ENCODE measurements at regions not wholly inside any gene's neighbourhood (a gene's known extent, or its start where the extent isn't known, plus 50 kb on each side); places are given as distances from the start of the nearest gene placed in this dataset.
"Not testable (repeated sequence)": the region's sequence is repeated elsewhere in the genome, so short reads cannot be mapped to it uniquely, and the experiment has no call there.

DNA sequence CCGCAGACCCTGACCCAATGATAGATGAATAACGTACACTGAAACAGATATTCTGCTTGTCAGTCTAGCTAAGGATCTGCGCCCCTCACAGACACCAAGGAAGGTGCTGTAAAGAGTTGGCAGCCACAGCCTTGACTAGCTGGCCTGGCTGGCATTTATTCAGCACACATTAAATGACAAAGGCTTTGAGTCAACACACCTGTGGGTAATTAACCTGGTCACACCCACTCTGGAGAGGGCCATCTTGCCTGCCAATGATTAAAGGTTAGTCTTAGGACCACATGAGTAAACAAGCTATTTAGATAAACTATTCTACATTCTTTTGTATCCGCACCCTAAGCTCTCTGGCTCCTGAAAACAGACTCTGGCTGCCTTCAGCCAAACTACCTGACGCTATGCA, 982.2 kb upstream of the ADAMTS5 start:
- not testable (repeated sequence) for TF ChIP-seq POLR2A (IDR thresholded peaks at IDR 0.05)
- TF ChIP-seq, protein P1, sequence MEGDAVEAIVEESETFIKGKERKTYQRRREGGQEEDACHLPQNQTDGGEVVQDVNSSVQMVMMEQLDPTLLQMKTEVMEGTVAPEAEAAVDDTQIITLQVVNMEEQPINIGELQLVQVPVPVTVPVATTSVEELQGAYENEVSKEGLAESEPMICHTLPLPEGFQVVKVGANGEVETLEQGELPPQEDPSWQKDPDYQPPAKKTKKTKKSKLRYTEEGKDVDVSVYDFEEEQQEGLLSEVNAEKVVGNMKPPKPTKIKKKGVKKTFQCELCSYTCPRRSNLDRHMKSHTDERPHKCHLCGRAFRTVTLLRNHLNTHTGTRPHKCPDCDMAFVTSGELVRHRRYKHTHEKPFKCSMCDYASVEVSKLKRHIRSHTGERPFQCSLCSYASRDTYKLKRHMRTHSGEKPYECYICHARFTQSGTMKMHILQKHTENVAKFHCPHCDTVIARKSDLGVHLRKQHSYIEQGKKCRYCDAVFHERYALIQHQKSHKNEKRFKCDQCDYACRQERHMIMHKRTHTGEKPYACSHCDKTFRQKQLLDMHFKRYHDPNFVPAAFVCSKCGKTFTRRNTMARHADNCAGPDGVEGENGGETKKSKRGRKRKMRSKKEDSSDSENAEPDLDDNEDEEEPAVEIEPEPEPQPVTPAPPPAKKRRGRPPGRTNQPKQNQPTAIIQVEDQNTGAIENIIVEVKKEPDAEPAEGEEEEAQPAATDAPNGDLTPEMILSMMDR (IDR thresholded peaks at IDR 0.05), result not testable (repeated sequence)

Data from uterus (tissue), 2 donors.